ENCODE measurements at regions not wholly inside any gene's neighbourhood (a gene's known extent, or its start where the extent isn't known, plus 50 kb on each side); places are given as distances from the start of the nearest gene placed in this dataset.
"Not testable (repeated sequence)": the region's sequence is repeated elsewhere in the genome, so short reads cannot be mapped to it uniquely, and the experiment has no call there.

DNA sequence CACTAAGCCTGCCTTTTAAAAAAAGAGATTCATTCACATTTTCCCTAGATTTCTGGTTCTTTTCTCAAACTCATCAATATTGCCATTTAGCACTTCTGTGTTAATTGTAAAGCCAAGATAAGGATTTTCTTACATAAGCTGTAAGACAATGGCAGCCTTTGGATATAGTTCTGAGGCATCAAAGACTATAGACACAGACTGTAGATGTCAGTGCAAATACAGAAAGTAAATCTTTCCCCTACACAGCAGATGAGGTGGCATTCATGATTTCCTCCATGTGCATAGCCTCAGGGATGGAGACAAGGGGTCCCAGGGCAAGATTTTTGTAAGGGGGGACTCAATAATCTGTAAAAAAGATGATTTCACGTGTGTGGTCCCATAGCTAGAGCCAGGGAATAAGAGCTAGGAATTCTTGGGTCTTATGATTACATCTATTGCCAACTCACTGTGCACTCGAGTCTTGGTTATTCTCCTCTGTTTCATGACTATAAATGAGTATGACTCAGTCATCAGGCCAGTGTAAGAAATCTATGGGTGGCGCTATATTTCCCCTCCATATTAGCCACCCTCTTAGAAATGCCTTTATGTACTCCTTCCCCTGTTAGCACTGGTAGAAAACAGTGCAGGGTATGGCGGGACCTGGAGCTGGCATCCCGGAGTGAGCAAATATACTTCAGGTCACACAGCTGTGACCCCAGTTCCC is 207.5 kb downstream of the EXOC5 start:
- DNase-seq (ENCODE audit: low spot score) = no peak

DNA sequence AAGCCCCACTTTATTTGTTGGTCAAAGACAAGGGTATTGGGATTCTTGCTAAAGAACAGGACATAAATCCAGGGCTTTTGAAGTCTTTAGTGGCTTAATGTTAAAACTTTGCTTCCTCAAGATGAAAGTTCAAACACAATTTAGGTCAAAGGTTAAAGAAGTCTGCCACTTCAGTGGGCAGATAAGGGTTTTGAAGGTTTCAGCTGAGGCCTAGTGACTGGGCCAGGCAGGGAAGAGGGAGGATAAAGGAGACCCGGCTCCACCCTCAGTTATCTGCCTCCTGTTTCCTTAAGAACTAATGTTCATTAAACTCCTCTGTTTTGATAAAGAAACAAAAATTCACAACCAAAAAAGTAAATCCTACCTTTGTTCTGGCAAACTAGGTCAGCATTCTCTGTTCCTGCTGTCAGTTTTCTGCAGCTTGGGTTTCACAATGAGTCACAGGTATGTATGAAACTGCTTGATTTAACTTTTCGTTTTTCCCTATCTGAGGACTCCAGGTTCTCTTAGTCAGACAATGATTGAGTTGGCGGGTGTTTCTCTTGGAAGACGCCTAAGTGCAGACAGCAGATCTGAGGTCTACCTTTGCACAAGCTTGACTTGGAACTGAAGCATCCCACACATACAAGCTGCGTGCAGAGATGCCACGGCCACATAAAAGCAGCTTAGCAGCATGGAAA is 208.3 kb downstream of the EXOC5 start:
- DNase-seq (ENCODE audit: low spot score) = peak; percentile 3

DNA sequence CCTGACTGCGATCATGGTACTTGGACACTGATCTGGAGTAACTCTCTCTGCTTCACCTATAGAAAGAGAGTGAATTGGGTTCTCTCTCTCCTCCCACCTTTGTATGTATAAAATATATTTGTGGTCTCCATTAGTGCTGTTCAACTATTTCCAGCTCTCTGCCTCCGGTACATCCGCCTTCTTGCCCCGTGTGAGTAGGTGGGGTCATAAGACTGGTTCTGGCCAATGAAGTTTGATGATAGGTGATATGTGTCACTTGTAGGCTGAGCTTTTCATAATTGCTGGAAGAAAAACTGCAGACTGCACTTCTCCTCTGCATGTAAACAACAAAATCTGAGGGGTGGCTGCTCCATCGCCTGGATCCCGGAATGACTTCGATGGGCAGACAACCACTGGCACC is 210.4 kb downstream of the EXOC5 start:
- DNase-seq (ENCODE audit: low spot score) = no peak

DNA sequence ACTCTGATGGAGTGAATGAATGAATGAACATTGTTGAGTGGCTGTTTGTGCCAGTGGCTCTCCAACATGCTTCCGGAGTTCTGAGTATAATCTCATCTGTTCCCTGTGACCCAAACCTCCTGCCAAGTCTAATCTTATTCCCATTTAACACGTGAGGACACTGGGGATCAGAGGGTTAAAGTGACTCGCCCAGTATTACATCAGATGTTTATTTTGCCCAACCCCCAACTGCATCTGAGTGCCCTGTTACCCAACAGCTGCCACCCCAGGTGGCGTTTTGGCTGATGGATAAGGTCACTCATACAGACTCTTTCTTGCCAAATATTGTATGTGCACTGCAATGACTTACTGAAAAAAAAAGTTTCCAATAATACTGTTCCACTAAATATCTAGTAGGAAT is 210.9 kb downstream of the EXOC5 start:
- no peak for DNase-seq (ENCODE audit: low spot score)

DNA sequence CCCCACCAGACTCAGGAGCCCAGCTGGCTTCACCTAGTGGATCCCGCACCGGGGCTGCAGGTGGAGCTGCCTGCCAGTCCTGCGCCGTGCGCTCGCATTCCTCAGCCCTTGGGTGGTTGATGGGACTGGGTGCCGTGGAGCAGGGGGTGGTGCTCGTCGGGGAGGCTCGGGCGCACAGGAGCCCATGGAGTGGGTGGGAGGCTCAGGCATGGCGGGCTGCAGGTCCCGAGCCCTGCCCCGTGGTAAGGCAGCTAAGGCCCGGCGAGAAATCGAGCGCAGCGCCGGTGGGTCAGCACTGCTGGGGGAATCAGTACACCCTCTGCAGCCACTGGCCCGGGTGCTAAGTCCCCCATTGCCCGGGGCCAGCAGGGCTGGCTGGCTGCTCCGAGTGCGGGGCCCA is 212.2 kb downstream of the EXOC5 start:
- not testable (repeated sequence) for DNase-seq (ENCODE audit: low spot score)

DNA sequence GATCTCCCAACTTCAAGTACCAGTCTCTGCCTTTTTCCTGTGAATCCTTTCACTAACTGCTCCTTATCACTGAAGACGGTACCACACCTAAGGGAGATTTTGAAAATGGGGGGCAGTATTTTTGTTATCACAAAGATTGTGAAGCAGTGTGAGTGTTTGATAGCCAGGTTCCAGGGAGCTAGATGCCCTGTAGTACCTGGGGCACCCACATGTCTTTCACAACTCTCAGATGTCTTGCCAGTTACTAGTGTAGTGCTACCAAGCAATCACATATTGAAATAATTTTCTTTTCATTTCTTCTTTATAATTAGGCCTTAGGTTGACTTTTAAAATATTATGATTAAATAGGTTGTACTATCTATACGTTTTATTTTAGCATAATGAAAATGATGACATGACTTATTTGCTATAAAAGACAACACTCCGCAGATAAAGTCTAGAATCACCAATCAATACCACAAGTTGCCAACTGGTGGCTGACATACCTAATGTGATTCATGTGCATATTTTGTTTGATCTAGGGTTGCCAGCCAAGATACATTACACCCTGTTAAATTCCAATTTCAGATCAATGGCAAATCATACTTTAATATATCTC is 215.9 kb downstream of the EXOC5 start:
- no peak for DNase-seq (ENCODE audit: low spot score)

DNA sequence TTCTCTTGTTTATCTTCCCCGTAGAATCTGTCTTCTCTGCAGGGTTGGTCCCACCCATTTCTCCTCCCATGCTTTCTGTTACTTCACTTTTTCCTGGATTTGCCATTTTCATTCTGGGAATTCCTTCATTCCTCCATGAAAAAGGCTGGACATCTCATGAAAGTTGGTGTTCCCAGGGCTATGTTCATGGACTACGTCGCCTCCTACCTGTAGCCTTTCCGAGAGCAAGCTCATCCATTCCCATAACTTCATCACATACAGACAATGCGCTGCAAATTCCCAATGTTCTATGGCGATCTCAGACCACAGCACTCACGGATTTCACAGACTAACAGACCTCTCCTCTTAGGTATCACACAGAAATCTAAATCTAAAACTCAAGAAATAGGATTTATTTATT is 217.1 kb downstream of the EXOC5 start:
- DNase-seq (ENCODE audit: low spot score) = no peak

DNA sequence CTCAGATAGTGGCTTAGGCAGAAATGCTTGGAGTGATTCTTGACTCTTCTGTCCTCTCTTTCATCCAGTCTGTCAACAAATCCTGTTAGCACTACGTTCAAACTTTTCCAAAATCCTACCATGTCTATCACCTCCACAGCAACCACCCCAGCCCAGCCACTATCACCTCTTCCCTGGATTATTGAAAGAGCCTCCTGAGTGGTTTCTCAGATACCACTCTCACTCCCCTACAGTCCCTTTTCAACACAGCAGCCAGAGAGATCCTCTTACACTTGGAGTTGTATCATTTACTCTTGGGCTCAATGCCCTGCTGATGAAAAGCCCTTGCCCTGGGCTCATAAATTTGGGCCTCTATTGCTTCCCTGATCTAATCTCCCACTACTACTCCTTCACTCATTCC is 218.9 kb downstream of the EXOC5 start:
- no peak for DNase-seq (ENCODE audit: low spot score)

DNA sequence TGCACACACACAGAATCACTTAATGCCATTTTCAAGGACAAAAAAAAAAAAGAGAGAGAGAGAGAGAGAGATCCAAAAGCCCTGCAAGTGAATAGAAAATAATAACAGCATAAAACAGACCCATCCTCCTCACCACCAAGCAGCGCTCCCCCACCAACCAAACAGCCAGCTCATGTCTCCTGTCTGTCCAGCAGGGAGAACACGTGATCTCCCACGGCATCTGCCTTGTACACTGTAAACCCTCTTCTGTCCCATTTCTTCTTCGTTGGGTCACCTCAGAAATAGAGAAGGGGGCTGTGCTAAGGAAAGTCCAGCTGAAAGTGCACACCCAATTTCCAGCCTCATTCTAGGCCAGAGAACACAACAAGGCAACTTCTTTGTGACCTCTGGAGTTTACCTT is 222.5 kb downstream of the EXOC5 start:
- DNase-seq (ENCODE audit: low spot score) = no peak

DNA sequence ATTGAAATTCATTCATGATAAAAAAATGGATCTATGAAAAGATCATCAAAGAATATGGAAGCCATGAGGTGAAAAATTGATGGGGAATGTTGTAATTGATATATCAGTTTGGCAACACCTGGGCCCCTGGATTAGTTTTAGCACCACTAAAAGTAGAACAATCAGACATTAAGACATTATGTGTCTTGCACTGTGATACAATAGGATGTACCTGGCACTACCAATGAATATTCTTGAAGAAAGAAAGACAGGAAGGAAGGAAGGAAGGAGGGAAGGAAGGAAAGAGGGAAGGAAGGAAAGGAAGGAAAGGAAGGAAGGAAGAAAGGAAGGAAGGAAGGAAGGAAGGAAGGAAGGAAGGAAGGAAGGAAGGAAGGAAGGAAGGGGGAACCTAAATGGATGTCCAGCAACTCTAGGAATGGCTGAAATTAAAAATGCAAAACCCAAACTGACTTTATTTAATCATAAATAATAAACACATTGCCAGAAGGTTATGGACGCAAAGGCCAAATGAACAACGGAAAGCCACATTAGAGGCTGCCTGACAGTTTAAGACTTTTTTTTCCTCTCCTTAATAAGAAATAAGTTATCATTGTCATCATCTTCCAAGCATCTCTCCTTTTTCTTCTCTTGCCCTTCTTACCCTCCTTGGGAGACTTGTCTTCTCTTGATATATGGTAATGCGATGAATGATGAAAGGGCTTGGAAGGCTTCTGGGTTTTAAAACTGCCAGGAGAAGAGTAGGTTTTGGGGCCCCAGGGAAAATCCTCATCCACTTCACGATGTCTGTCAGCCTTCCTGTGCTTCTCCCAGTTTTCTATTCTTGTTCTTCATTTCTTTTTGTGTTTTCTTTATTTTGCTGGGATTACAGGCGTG is 224.4 kb downstream of the EXOC5 start:
- DNase-seq (ENCODE audit: low spot score) = not testable (repeated sequence)

DNA sequence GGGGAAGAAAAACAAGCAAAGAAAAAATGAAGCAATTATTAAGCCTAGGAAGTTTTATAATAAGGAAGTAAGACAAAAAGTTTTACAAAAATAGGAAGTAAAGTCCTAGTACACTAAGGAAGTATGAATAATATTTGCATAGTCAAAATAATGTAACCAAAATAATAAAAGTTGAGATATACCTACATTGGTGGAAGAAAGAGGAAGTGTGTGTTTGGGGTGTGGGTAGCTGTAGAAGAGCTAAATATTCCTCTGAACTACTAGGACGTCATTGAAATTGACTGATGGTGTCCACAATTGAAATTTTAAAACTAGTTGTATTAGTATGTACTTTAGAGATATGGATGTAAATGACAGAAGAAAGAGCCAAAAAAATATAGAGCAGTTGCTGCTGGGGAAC is 228.4 kb upstream of the OTX2 start:
- no peak for DNase-seq (ENCODE audit: low spot score)

DNA sequence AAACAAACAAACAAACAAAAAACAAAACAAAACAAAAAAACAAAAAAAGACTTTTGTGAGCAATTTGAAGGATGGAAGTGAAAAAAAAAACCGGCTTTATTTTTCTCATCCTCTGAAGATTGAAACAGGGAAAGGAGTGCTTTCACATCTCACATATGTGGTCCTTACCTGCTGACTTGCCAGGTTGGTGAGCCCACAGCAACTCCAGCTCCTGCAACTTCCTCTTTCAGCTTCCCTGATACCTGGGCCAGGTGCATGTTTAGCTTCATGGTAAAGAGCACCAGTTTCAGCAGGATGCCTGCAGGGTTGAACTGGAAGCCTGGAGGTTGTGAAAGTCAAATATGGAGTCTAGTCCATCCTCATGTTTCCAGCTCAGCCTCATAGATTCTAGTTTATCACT is 221.2 kb upstream of the OTX2 start:
- no peak for DNase-seq (ENCODE audit: low spot score)

DNA sequence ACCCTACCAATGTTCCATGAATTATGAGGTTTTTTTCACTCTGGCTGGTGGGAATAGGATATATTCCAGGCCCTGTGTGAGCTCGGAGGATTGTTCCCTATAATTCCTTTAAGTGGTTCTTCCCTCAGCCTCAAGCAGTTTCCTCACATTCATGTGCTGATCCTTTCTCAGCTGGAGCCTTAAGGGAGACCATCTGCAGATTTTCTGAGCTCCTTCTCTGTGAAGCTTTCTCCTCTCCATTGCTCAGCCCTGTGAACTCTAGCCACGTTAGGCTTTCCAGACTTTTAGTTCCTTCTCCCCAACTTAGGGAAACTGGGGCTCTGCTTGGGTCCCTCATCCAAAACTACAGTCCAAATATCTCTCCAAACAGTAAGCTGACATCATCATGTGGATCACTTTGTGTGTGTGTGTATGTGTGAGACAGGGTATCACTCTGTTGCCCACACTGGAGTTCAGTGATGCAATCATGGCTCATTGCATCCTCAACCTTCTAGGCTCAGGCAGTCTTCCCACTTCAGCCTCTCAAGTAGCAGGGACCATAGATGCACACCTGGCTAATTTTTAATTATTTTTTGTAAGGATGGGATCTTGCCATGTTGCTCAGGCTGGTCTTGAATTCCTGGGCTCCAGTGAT is 219.5 kb upstream of the OTX2 start:
- DNase-seq (ENCODE audit: low spot score) = no peak

DNA sequence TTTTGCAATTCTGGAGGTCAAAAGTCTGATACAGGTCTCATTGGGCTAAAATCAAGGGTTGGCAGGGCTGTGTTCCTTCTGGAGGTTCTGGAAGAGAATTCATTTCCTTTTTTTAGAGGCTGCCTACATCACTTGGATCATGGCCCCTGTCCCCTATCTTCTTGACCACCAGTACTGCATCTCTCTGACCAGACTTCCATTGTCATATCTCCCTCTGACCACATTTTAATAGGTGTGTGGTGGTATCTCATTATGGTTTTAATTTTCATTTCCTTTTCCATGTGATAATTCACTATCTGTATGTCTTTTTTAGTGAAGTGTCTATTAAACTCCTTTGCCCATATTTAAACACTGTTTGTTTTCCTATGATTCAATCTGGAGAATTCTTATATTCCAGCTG is 215.2 kb upstream of the OTX2 start:
- DNase-seq (ENCODE audit: low spot score) = no peak

DNA sequence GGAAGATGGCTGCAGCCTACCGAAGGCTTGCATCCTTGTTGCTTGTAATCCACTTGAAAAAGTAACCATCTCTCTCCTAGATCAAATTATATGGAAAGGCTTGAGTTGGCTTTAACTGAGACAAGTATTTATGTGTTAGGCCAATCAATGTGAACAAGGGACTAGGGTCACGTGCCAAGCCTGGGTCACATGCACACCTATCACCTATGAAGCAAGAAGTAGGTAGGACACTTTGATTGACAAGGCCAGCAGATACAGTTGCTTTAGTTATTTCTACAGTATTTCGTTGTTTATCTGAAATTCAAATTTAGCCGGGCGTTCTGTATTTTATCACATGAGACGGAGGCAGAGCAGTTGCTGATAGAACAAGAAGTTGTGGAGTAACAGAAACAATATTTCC is 212.3 kb upstream of the OTX2 start:
- no peak for DNase-seq (ENCODE audit: low spot score)

DNA sequence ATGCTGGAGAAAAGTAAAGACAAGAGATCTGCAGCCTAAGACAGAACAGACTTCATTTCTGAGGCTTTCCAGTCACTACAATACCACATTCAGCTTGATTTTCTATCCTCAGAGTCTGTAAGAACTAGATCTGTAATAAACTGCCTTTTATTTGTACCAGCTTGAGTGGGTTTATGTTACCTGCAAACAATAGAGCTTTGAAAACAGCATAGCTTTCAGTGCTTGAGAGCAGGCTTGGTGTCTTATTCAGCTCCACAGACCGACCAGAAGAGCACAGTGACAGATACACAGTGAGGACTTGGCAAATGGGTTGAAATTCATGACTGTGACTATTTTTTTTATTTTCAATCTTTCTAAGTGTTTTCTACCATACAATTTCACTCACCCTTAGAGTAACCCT is 207.8 kb upstream of the OTX2 start:
- DNase-seq (ENCODE audit: low spot score) = no peak

DNA sequence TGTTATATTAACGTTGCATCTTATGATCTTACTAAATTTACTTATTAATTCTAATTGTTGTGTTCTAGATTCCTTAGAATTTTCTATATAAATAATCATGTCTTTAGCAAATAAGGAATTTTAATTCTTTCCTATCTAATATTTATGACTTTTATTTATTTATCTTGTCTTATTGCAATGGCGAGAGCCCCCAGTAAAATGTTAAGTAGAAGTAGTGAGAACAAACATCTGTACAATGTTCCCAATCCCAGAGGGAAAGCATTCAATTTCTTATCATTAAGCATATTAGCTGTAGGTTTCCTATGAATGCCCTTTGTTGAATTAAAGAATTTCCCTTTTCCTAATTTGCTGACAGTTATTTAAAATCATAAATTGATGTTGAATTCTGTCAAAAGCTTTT is 203.7 kb upstream of the OTX2 start:
- no peak for DNase-seq (ENCODE audit: low spot score)

DNA sequence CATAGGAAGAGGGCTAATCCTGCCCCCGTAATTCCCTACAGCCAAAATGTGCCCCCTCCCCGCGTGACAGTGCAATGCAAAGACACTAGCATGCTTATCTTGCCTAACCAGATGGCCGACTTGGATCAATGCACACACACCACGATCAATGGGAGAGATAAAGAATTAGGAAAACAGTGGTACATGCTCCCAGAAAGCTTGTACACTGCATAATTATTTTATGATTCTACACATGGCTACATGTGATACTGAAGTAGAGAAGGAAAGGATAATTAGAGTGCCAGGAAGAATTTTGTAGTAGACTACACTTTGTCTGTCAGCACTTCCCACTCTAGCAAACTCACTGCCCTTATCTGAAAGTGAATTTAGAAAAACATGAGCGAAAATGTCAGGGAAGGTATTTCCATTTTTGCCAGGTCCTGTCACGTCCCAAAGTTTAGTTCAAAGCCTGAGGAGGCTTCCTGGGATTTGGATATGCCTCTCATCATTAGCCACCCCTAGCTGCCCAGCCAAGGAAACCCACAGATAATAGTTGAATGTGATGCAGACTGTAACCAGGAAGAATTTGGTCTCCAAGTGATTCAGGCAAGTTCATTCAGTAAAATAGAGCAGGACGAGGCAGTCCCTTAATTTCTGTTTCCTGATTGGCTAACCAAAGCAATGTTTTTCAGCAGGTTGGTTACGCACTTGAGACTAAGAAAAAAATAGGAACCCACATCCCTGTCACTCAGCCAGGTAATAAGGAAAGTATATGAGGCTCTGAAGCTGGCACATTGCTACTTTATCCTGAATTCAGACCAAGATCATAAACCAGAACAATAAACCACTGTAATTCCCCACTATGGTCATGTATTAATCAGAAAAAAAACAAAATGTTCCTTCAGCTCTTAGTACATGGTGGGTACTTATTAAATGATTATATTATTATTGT is 199.6 kb upstream of the OTX2 start:
- peak; percentile 3 for DNase-seq (ENCODE audit: low spot score)

DNA sequence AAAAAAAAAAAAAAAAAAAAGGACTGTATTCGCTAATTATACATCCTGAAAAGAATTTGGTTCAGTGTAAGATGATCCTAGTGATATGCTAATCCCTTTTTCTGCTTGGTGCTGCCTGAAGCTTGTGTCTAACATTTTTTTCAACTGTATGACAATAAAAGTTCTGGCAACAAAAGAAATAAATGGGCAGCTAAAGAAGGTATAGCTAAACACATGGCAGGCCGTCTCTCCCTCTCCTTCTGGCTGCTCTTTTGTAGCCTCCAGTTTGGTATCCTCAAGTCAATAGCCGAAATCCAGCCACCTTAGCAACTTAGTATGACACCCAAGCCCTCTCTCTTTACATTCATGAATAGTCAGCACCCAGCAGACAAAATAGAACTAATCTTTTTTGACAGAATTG is 198.3 kb upstream of the OTX2 start:
- no peak for DNase-seq (ENCODE audit: low spot score)

DNA sequence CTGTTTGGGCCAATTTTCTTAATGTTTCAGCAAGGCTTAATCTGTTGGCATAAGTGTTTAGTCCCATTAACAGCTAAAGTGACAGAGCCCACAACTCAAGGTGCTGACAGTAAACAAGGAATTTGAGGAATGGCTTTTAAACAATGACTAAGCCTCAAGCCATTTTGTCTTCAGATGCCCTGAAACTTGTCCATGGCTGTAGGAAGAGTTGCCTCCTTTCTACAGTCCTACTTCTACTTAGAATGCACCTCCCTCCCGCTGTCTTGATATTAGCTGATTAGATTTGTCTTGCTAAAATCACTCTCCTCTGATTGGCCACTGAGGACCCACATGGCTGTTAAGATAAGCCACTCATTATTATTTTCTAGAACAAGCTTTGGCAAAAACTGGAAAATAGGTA is 188.4 kb upstream of the OTX2 start:
- no peak for DNase-seq (ENCODE audit: low spot score)

Measured in globus pallidus (tissue), 1 donor.